CD8-positive, alpha-beta memory T cell (primary cell): ENCODE measurements at regions not wholly inside any gene's neighbourhood (a gene's known extent, or its start where the extent isn't known, plus 50 kb on each side); places are given as distances from the start of the nearest gene placed in this dataset.
"Not testable (repeated sequence)": the region's sequence is repeated elsewhere in the genome, so short reads cannot be mapped to it uniquely, and the experiment has no call there.

Experiments used
- CTCF ChIA-PET: fragments of 350-600 bp; sonication (Branson Sonifier 250); formaldehyde crosslinking; loops from one replicate; lab custom pipeline; 2021; ENCODE audit warnings: antibody characterized with exemption; lab: Charles Lee
- POLR2A ChIA-PET: fragments of 350-600 bp; sonication (Branson Sonifier 250); formaldehyde crosslinking; loops from one replicate; lab custom pipeline; 2021; ENCODE audit warnings: antibody characterized with exemption; lab: Charles Lee
- DNase-seq, 5 donors: peaks; one replicate each; pipeline versions ENCODE4 v3.0.0 to v3.0.0-alpha.2; 2020 to 2022; ENCODE audit warnings: mixed read lengths in 1 of 5
- H3K27ac ChIP-seq: one replicate; pipeline ENCODE4 v1.7.0; 2013; ENCODE audit warnings: low read depth, mild to moderate bottlenecking, low read length, moderate library complexity
- H3K27me3 ChIP-seq: 2 replicates; pipeline ENCODE4 v1.7.0; 2013; ENCODE audit warnings: low read length, mild to moderate bottlenecking; ENCODE audit not compliant: insufficient read depth, poor library complexity, severe bottlenecking
- H3K36me3 ChIP-seq: 2 replicates; pipeline ENCODE4 v1.7.0; 2013; ENCODE audit warnings: mild to moderate bottlenecking, low read length, moderate library complexity; ENCODE audit not compliant: insufficient read depth
- H3K4me1 ChIP-seq: 2 replicates; pipeline ENCODE4 v1.7.0; 2013; ENCODE audit warnings: mild to moderate bottlenecking, low read length, moderate library complexity; ENCODE audit not compliant: insufficient read depth
- H3K4me3 ChIP-seq: 2 replicates; pipeline ENCODE4 v1.7.0; 2013; ENCODE audit warnings: mild to moderate bottlenecking, low read length
- H3K9me3 ChIP-seq: 2 replicates; pipeline ENCODE4 v1.7.0; 2013; ENCODE audit warnings: mild to moderate bottlenecking, low read length
- H3K27ac Mint-ChIP-seq, 8 donors: one replicate each; pipeline ENCODE4 v1.8.0; 2020 to 2021; ENCODE audit warnings: mixed read lengths in 8 of 8, mild to moderate bottlenecking in 6 of 8, inconsistent platforms in 3 of 8, moderate library complexity in 3 of 8
- H3K27me3 Mint-ChIP-seq, 2 donors: one replicate each; pipeline ENCODE4 v1.8.0; 2020 to 2021; ENCODE audit warnings: mixed read lengths in 2 of 2, mild to moderate bottlenecking in 1 of 2, moderate library complexity in 1 of 2
- H3K36me3 Mint-ChIP-seq, 3 donors: one replicate each; pipeline ENCODE4 v1.8.0; 2020 to 2021; ENCODE audit warnings: mixed read lengths in 3 of 3, inconsistent platforms in 1 of 3, mild to moderate bottlenecking in 1 of 3
- H3K4me1 Mint-ChIP-seq, 3 donors: one replicate each; pipeline ENCODE4 v1.8.0; 2020 to 2021; ENCODE audit warnings: mixed read lengths in 3 of 3, inconsistent platforms in 1 of 3, mild to moderate bottlenecking in 1 of 3
- H3K4me3 Mint-ChIP-seq, 7 donors: one replicate each; pipeline ENCODE4 v1.8.0; 2020 to 2021; ENCODE audit warnings: mixed read lengths in 7 of 7, mild to moderate bottlenecking in 6 of 7, moderate library complexity in 4 of 7, inconsistent platforms in 2 of 7
- H3K9me3 Mint-ChIP-seq, 5 donors: one replicate each; pipeline ENCODE4 v1.8.0; 2020 to 2022; ENCODE audit warnings: mixed read lengths in 5 of 5, mild to moderate bottlenecking in 3 of 5, moderate library complexity in 2 of 5, inconsistent platforms in 1 of 5

- peaks cover 3 to 17% (median 10%) of the 10 kb centered on the region in 5 donors for H3K9me3 Mint-ChIP-seq
- no peaks in the 10 kb centered on the region for H3K9me3 ChIP-seq
- no peak overlapping the region for H3K27ac Mint-ChIP-seq
- no peak overlapping the region for H3K27ac ChIP-seq
- ChIA-PET CTCF (no interaction called here), POLR2A (no interaction called here)
- H3K4me3 ChIP-seq, result no peak overlapping the region
- no peak overlapping the region for H3K4me3 Mint-ChIP-seq
- H3K27me3 ChIP-seq, result no peaks in the 10 kb centered on the region
- H3K36me3 Mint-ChIP-seq, result no peaks in the 10 kb centered on the region
- H3K4me1 ChIP-seq, result no peaks in the 10 kb centered on the region
- H3K36me3 ChIP-seq, result no peaks in the 10 kb centered on the region
- no peak for DNase-seq
- H3K4me1 Mint-ChIP-seq, result no peaks in the 10 kb centered on the region
- H3K27me3 Mint-ChIP-seq, result peaks cover 0 to 2% of the 10 kb centered on the region in 2 donors
Measured at GRCh38 chr20:12748359-12748994, 260.3 kb upstream of the SPTLC3 start.

- DNase-seq, result no peak
- POLR2A ChIA-PET, result no interaction called here
- no peaks in the 10 kb centered on the region for H3K4me1 ChIP-seq
- H3K36me3 ChIP-seq, result no peaks in the 10 kb centered on the region
- H3K27ac ChIP-seq, result no peak overlapping the region
- Mint-ChIP-seq H3K27me3 (peaks cover 0 to 4% of the 10 kb centered on the region in 2 donors), H3K27ac (no peak overlapping the region), H3K4me1 (no peaks in the 10 kb centered on the region), H3K4me3 (no peak overlapping the region), H3K36me3 (peaks cover 0 to 4% (median 0%) of the 10 kb centered on the region in 3 donors), H3K9me3 (peaks cover 8 to 21% (median 12%) of the 10 kb centered on the region in 5 donors)
- H3K9me3 ChIP-seq, result no peaks in the 10 kb centered on the region
- no peak overlapping the region for H3K4me3 ChIP-seq
- CTCF ChIA-PET, result no interaction called here
- no peaks in the 10 kb centered on the region for H3K27me3 ChIP-seq
Measured at GRCh38 chr20:12750221-12750620, 258.6 kb upstream of the SPTLC3 start.

- H3K36me3 ChIP-seq, H3K4me3 Mint-ChIP-seq, H3K27me3 Mint-ChIP-seq, H3K27ac Mint-ChIP-seq, H3K4me1 ChIP-seq, H3K4me3 ChIP-seq, H3K4me1 Mint-ChIP-seq, CTCF ChIA-PET, DNase-seq, POLR2A ChIA-PET, H3K9me3 ChIP-seq, H3K27me3 ChIP-seq, H3K27ac ChIP-seq, H3K36me3 Mint-ChIP-seq: not testable (repeated sequence)
- H3K9me3 Mint-ChIP-seq, result peaks cover 7 to 18% (median 13%) of the 10 kb centered on the region in 5 donors
Measured at GRCh38 chr20:12752900-12753693, 255.7 kb upstream of the SPTLC3 start.

GRCh38 chr20:12753742-12754141 is 255.0 kb upstream of the SPTLC3 start:
- H3K27ac Mint-ChIP-seq, H3K4me3 ChIP-seq, H3K4me1 Mint-ChIP-seq, H3K27me3 ChIP-seq, H3K4me3 Mint-ChIP-seq, POLR2A ChIA-PET, H3K27me3 Mint-ChIP-seq, H3K9me3 ChIP-seq, H3K36me3 Mint-ChIP-seq, H3K27ac ChIP-seq, H3K4me1 ChIP-seq, H3K36me3 ChIP-seq, CTCF ChIA-PET, DNase-seq: not testable (repeated sequence)
- H3K9me3 Mint-ChIP-seq, result peaks cover 8 to 18% (median 14%) of the 10 kb centered on the region in 5 donors

GRCh38 chr20:12759493-12759892 is 249.3 kb upstream of the SPTLC3 start:
- POLR2A ChIA-PET, H3K27me3 Mint-ChIP-seq, H3K4me1 Mint-ChIP-seq, H3K9me3 ChIP-seq, DNase-seq, H3K36me3 Mint-ChIP-seq, H3K36me3 ChIP-seq, H3K4me3 Mint-ChIP-seq, H3K27ac ChIP-seq, H3K4me3 ChIP-seq, H3K4me1 ChIP-seq, H3K27me3 ChIP-seq, CTCF ChIA-PET, H3K27ac Mint-ChIP-seq: not testable (repeated sequence)
- H3K9me3 Mint-ChIP-seq, result peaks cover 5 to 17% (median 6%) of the 10 kb centered on the region in 5 donors

GRCh38 chr20:12762725-12763124 is 246.0 kb upstream of the SPTLC3 start:
- no peaks in the 10 kb centered on the region for H3K36me3 ChIP-seq
- DNase-seq, result no peak
- no peaks in the 10 kb centered on the region for H3K4me1 ChIP-seq
- no peak overlapping the region for H3K27ac Mint-ChIP-seq
- H3K4me3 ChIP-seq, result no peak overlapping the region
- POLR2A ChIA-PET, result no interaction called here
- H3K4me3 Mint-ChIP-seq, result no peak overlapping the region
- no peaks in the 10 kb centered on the region for H3K4me1 Mint-ChIP-seq
- H3K27me3 ChIP-seq, result no peaks in the 10 kb centered on the region
- peaks cover 1 to 13% (median 6%) of the 10 kb centered on the region in 5 donors for H3K9me3 Mint-ChIP-seq
- H3K27me3 Mint-ChIP-seq, result no peaks in the 10 kb centered on the region
- H3K36me3 Mint-ChIP-seq, result no peaks in the 10 kb centered on the region
- H3K27ac ChIP-seq, result no peak overlapping the region
- no peaks in the 10 kb centered on the region for H3K9me3 ChIP-seq
- CTCF ChIA-PET, result no interaction called here

- no peaks in the 10 kb centered on the region for H3K4me1 Mint-ChIP-seq
- Histone ChIP-seq H3K4me3 (no peak overlapping the region), H3K4me1 (no peaks in the 10 kb centered on the region), H3K27me3 (no peaks in the 10 kb centered on the region), H3K9me3 (no peaks in the 10 kb centered on the region), H3K36me3 (no peaks in the 10 kb centered on the region), H3K27ac (no peak overlapping the region)
- no peaks in the 10 kb centered on the region for H3K36me3 Mint-ChIP-seq
- H3K9me3 Mint-ChIP-seq, result peaks cover under 1 to 11% (median 6%) of the 10 kb centered on the region in 5 donors
- POLR2A ChIA-PET, result no interaction called here
- no peak for DNase-seq
- H3K27ac Mint-ChIP-seq, result no peak overlapping the region
- no peaks in the 10 kb centered on the region for H3K27me3 Mint-ChIP-seq
- CTCF ChIA-PET, result no interaction called here
- no peak overlapping the region for H3K4me3 Mint-ChIP-seq
Measured at GRCh38 chr20:12763406-12763805, 245.4 kb upstream of the SPTLC3 start.

GRCh38 chr20:12764053-12764452 is 244.7 kb upstream of the SPTLC3 start:
- POLR2A ChIA-PET, result no interaction called here
- no peaks in the 10 kb centered on the region for H3K9me3 ChIP-seq
- H3K27me3 ChIP-seq, result no peaks in the 10 kb centered on the region
- Mint-ChIP-seq H3K27me3 (no peaks in the 10 kb centered on the region), H3K4me3 (no peak overlapping the region), H3K27ac (no peak overlapping the region), H3K36me3 (no peaks in the 10 kb centered on the region), H3K4me1 (no peaks in the 10 kb centered on the region), H3K9me3 (peaks cover 0 to 10% (median 6%) of the 10 kb centered on the region in 5 donors)
- H3K4me1 ChIP-seq, result no peaks in the 10 kb centered on the region
- H3K27ac ChIP-seq, result no peak overlapping the region
- H3K4me3 ChIP-seq, result no peak overlapping the region
- no peak for DNase-seq
- H3K36me3 ChIP-seq, result no peaks in the 10 kb centered on the region
- CTCF ChIA-PET, result no interaction called here
